Stimulated activated CD4-positive, alpha-beta T cell treated with anti-CD3 and anti-CD28 coated beads, Interleukin-1b, Interleukin-23, amount 100 ng/mL, for 24 hours (primary cell): ENCODE measurements at regions not wholly inside any gene's neighbourhood (a gene's known extent, or its start where the extent isn't known, plus 50 kb on each side); places are given as distances from the start of the nearest gene placed in this dataset.

Source experiments
- DNase-seq, 4 experiments: peaks; one replicate each; pipeline ENCODE4 v3.0.0-alpha.2; 2020; ENCODE audit warnings: low read depth in 4 of 4, low spot score in 1 of 4

DNA sequence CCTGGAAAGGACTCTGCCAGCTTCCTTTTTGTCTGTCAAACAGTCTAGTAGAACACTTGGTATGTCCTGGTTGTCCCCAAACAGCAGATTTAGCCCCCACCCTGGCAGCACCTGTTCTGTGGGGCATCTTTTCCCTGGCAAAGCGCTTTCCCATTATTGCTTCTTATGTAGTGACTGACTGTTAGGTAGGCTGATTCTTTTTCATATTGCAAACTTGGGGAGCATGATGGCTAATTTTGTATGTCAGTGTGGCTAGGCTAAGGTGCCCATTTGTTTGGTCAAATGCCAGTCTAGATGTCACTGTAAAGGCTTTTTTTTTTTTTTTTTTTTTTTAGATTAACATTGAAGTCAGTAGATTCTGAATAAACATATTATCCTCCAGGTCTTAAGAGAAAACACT is 140.2 kb downstream of the MYCN start:
- DNase-seq, result no peak

DNA sequence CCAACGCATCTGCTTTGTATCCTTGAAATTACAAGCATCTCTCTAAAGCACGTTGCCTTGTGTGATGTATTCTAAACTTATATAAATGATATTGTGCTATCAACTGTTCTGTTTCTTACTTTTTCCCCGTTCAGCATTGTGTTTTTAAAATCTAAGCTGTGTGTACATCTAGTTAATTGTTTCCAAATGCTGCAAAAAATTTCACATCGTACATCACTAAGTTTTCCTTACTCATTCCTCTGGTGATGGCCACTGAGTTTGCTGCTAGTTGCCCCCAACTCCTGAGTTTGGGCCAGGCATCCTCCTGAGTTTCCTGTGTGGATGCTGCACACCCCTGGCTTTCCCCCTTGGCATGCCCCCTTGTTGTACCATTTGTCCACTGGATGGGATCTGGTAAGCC is 139.7 kb downstream of the MYCN start:
- no peak for DNase-seq

DNA sequence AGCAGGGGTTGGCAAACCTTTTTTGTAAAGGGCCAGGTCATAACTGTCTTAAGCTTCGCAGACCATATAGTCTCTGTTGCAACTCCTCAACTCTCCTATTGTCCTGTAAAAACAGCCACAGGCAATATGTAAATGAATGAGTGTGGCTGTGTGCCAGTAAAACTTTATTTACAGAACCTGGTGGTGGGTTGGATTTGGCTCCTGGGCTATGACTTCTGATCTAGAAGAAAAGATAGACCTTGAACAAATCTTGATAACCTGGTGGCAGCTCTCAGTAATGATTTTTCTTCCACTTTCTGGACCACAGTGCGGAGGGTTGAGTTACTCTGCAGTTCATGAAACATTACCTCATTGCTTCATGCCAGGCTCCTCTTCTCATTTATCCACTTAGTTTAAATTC is 139.3 kb downstream of the MYCN start:
- no peak for DNase-seq

DNA sequence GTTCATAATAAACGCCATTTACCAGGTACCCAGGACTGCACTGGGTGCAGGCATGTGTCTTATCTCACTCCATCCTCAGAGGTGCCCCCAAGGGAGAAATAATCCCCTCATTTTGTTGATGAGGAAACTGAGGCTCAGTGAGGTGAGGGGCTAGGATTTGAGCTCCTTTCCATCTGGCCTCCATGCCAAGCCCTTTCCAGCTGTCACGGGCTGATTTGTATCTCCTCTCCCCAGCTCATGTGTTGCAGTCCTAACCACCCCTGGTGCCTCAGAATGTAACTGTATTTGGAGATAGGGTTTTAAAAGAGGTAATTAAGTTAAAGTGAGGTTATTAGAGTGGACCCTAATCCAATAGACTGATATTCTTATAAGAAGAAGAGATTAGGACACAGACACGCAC is 137.3 kb downstream of the MYCN start:
- DNase-seq, result no peak

DNA sequence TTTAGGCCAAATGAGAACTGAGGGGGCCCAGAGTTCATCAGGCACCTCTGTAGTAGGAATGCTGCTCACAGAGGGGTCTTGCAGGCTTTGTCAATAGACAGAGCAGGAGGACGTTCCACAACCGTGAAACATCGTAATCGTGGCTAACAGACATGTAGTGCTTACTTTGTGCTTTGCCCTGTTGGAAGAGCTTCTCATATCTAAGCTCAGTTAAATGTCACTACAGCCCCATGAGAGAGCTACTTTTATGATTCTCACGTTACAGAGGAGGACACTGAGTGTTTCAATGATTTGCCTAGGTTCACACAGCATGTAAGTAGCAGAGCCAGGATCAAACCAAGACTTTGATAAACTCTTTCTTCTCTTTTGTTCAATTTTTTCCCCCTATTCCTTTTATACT is 136.6 kb downstream of the MYCN start:
- DNase-seq, result no peak

DNA sequence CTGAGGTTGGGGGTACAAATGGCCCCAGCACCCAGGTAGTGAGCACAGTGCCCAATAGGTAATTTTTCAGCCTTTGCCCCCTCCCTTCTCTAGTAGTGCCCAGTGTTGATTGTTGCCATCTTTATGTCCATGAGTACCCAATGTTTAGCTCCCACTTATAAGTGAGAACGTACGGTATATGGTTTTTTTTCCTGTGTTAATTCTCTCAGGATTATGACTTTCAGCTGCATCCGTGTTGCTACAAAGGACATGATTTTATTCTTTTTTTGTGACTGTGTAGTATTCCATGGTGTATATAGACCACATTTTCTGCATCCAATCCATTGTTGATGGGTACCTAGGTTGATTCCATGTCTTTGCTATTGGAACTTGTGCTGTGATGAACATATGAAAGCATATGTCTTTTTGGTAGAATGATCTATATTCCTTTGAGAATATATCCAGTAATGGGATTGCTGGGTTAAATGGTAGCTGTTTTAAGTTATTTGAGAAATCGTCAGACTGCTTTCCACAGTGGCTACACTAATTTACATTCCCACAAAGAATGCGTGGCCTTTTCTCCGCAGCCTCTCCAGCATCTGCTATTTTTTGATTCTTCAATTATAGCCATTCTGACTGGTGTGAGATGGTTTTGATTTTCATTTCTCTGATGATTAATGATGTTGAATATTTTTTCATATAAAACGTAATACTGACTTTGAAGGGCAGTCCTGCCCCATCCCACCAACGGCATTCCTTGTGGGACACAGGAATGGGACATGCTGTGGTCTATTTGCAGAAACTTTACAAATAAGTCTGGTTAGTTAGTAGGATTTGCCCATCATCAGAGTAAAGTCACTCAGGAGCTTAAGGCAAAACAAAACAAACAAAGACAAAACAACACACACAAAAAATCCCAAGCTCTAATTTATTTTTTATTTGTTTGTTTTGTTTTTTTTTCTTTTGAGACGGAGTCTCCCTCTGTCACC is 135.0 kb downstream of the MYCN start:
- DNase-seq, result no peak

DNA sequence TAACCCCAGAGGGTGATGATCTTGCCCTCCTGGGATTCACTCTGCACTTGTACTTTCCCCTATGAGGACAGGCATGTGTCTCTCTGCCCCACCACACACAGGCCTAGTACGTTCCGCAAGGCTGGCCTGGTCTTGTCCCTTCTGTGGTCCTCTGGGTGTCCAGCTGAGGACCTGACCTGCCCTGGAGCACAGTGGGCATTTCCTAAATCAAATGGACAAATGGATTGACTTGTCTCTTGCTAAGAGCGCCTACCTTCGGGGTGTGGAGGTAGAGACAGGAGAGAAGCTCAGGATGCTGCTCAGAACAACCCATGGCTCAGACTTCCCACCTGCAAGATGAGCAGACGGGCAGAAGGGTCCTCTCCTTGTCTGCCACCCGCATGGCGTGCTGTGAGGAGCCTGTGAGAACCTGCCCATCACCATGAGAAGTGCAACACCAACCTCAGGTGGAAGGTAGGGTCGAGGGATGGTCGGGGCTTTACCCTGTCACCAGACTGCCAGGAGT is 133.6 kb downstream of the MYCN start:
- DNase-seq, result no peak

DNA sequence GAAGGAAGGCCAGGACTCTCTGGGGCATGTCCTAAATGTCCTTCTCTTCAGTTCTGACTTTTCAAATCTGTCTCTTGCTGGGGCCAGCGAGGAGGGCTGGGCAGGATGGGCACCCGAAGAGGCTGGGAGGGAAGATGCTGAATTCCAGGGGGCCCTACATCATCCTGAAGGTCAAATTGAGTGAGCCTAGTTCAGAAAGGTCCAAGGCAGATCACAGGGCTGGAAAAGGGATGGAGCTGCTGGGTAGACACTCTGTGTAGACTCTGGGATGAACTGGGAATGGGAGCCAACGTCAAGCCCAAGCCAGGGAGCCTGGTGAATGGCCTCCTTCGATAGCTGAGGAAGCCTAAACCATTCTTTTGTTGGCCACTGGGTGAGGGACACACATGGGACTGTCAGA is 133.1 kb downstream of the MYCN start:
- no peak for DNase-seq

DNA sequence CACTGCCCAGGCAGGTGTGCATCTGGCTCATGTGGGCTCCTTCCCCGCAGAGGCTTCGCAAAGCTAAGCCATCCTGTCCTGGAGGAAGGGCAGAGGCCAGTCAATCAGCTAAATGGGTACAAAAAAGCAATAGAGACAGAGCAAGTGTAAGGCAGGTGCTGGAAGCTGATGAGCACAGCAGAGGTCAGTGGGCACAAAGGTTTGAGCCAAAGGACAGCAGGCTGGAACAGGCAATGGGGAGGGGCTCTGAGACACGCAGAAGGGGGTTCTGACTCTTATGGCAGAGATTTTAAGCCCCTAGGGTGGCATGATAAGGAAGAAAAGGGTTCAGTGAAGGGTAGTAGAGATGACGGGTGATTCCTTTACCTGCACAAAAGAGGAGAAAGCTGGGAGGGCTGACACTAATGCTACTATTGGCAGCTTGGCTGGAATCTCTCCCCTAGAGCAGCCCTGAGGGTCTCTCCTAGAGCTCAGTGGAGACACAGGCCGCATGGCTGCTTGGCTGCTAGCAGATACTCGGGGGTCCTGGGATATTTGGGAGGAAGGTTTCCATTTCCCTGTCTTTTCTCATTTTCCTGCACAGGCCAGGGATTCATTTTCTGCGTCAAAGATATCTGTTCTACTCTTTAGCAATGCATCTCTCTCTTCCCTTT is 132.4 kb downstream of the MYCN start:
- no peak for DNase-seq

DNA sequence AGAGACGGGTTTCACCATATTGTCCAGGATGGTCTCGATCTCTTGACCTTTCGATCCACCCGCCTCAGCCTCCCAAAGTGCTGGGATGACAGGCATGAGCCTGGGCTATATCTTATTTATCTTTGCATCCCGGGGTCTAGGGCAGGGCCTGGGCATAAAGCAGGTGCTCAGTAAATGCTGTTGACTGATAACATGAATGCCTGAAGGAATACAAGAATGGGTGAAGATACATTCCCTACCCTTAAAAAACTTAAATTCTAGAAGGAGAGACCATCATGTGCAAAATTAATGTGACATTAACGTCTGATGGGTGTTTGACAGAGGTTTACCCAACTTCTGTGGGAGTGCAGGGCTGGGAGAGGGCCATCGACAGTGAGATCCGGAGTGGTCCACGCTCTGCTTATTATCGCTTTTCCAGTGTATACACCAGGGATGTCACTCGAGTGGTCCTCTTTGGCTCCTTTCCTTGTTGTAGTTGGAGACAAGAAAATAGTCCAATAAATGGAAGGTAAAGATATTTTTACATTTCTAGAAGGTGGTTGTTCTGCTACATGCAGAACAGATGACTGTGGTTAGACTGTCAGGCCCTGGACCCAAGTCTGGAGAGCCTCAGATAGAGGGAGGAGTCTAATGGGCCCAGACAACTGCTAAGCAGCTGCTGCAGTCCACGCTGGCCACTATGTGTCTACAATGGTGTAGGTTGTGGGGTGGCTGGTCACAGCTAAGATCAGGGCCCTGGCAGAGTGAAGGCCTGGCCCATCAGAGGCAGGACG is 131.7 kb downstream of the MYCN start:
- DNase-seq, result no peak

DNA sequence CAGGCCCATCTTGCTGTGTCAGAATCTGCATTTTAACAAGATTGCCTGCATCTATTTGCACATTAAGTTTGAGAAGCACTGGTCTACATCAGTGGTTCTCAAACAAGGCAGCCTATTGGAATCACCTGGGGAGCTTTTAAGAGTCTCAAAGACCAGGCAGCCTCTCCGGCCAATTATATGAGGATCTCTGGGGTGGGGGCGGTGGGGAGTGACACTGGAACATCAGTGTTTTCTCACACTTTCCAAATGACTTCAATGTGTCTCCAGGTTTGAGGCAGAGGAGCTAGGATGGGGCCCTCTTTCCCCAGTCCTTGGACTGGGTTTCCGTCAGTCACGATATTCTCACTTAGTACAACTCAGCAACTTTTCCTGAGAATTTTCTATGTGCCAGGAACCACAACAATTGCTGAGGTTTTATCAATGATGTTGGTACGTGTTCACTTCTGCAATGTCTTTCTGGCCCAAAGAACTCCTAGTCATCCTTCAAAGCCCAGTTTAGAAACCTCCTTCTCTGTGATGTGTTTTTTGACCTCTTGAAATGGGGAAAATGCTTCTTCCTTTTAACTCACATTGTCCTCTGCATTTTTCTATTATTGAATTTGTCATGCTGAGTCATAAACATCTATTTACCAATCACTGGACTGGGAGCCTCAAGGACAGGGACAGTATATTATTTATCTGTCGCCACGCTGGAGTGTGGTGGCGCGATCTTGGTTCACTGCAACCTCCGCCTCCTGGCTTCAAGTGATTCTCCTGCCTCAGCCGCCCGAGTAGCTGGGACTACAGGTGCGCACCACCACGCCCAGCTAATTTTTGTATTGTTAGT is 130.9 kb downstream of the MYCN start:
- DNase-seq, result no peak

DNA sequence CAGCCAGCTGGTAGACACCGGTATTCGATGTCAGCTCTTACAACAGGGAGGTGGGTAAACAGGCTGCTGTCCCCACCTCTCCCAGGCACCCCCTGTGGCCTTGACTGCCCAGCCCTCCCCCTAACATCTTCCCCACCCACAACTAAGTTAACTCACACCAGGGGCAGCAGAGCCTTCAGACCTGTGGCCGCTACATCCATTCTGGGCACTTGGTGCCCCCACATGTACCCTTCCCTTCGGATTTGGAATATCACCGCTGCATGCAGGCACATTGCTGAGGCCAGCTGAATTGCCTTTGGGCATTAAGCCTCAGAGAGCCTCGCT is 130.3 kb downstream of the MYCN start:
- no peak for DNase-seq

DNA sequence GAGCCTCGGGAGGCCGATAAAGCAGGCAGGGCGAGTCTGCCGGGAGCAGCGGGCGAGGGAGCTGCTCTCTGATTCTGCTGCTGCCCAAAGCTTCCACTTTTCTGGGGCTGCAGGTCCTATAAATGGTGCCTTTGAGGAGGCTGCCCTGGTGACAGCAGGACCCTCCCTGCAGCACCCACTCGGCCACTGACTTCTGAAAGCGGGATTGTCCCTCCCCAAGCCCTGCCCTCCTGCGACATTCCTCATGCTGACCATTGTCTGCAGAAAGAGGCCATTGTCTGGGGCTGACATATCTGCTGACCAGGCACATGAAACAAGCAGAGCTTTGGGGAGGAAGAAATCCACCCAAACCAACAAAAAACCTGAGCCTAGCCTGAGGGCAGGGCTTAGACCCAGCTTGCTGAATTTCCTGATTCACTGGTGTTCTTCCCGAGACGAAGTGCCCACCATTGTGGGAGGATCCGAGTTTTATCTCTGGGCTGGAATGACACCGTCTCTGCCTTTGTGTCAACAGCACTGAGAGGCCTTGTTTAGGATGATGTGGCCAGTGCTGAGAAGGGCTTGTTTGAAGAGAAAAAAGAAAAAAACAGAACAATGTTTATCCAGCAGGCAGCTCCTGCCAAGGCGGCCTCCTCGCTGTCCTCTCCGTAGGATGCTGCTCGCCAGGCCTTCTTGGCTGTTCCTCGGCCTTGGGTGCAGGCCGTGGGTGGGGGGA is 129.7 kb downstream of the MYCN start:
- DNase-seq, result no peak

DNA sequence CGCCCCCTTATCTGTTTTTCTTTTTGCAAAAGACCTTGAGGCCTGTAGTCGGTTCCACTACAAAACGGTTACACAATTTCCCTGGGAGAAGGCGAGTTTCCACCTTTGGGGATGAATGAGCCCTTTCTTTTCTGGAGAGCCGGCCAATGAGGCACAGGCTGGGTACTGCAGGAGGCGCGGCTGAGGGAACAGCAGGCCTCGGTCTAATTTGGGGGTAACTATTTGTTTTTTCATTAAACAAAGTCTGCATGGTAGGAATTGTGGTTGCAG is 129.2 kb downstream of the MYCN start:
- DNase-seq, result no peak

DNA sequence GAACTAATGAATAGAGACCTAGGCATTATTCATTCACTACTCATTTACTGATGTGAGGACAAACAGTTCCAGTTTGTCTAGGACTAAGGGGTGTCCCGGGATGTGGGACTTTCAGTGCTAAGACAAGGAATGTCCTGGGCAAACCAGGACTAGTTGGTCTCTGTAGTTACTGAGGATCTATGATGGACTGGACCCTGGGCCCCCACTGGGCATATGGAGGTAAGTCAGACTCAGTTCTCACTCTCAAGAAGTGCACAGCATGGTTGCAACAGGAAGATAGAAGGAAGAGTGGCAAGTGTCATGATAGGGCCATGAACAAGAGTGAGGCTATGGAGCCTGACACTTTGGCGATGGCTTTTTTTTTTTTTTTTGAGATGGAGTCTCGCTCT is 128.2 kb downstream of the MYCN start:
- DNase-seq, result no peak

DNA sequence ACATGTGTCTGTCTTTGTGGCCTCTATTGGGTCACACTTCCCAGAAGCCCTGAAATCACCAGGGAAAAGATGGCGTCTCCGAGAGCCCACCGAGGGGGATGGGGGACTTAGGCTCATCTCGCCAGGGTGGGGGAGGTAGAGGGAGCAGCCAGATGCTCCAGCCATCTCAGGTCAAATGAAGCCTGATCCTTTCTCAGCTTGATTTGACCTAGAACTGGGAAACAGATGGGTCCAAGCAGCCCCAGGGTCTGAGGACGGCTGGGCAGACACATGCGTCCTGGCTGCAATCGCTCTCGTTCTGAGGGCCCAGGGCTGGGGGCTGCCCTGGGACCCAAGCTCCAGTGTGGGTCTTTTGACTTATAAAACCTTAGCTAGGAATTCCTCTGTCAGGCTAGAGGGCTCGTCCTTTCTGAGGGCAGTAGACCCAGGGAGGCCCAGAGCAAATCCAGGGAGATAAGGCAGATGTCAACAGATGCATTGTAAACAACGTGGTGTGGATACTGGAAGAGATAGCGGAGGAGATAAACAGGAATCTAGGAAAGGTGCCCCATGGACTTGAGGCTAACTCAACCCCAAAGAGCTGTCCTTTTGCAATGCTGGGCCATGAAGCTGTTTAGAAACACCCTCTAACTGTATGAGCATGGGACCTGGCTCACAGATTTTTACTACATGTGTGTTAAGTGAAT is 127.7 kb downstream of the MYCN start:
- DNase-seq, result no peak

DNA sequence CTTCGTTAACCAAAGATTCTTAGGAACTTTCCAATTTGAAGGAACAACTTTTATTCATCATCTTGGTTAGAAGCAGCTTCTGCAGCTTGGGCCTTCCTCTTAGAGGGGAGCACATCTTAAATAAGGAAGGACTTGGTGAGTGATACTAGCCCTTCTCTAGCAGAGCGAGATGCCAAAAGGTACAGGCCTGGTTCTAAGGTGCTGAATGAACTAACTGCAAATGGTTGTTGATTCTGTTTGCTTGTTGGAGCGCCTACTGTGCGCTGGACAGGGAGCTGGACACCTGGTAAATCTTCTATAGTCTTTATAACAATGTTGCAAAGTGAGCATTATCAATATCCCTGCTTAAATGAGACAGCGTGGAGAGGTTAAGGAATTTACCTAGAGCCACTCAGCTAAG is 127.1 kb downstream of the MYCN start:
- DNase-seq, result no peak

DNA sequence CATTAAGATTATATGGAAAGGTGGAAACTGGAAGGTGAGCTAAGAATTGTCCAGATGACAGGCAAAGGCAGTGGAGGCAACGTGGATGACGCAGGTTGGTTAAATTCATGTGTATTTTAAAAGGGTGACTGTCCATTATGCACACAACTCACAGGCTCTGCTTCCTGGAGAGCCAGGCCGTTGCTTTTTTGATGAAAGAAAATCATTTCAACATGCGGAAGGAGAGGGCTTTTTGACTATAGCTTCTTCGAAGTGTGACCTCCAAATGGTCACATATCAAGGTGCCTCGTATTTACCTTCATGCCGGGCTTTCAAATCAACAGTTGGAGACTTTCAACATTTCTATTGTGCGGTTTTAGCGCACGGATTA is 126.7 kb downstream of the MYCN start:
- DNase-seq, result no peak

DNA sequence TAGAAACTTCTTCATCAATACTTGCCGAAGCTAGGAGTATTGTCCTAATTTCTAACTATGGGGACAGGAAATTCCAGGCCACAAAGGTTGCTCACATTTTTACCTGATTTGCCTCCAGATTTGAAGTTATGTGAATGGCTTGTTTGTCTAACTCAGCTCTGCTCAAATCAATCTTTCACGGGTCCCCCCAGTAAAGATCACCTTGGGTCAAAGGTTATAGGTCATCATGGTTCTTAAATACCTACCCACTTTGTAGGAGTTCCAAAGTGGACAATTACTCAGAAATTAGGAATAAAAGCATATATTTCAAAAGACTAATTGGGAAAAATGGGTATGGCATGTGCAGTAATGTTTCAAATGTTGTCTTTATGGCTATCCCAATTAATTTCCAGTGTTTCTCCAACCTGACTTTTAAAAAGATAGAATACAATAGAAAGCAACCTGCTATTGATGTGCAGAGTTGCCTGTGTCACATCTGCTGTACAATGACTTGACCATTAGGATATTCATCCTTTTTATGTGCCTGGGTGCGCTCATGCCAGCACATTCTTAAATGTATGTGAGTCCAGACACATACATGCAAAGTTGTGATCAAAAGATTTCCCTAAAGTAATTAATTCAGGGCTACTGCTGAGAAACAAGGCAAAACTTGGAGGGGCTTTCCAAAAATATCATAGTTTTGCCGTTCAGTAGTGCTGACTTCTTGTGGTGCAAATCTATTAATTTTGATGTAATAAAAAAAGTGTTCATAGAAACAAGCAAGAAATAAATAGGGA is 126.1 kb downstream of the MYCN start:
- DNase-seq, result no peak
